GM23338 (cell line): ENCODE measurements at regions not wholly inside any gene's neighbourhood (a gene's known extent, or its start where the extent isn't known, plus 50 kb on each side); places are given as distances from the start of the nearest gene placed in this dataset.

ENCODE experiments used
- ATAC-seq: fragments of 200-7000 bp; cut with Tn5 transposase; 3 replicates; pipeline ENCODE4 v1.9.1; 2020
- DNase-seq: peaks from one replicate; pipeline ENCODE4 v3.0.0-alpha.2; 2015; ENCODE audit warnings: low spot score
- H2AFZ ChIP-seq: fragments of 200-600 bp; sonication (generic); 2 replicates; pipeline ENCODE4 v1.8.0; 2016; ENCODE audit warnings: antibody characterized with exemption, mild to moderate bottlenecking, moderate library complexity
- H3F3A ChIP-seq: fragments of 200-600 bp; sonication (generic); replicated peaks from 2 replicates; pipeline ENCODE4 v1.8.0; 2017; ENCODE audit warnings: antibody characterized with exemption, mixed run types, low read depth
- H3K27ac ChIP-seq: fragments of 200-600 bp; sonication (generic); 2 replicates; pipeline ENCODE4 v1.6.1; 2016; ENCODE audit warnings: low read depth
- H3K27me3 ChIP-seq: fragments of 200-600 bp; sonication (generic); 2 replicates; pipeline ENCODE4 v1.8.0; 2016; ENCODE audit warnings: mild to moderate bottlenecking, mixed run types, moderate library complexity; ENCODE audit not compliant: insufficient read depth
- H3K36me3 ChIP-seq: fragments of 200-600 bp; sonication (generic); 2 replicates; pipeline ENCODE4 v1.8.0; 2016; ENCODE audit warnings: mild to moderate bottlenecking; ENCODE audit not compliant: insufficient read depth
- H3K4me1 ChIP-seq: fragments of 200-600 bp; sonication (generic); 2 replicates; pipeline ENCODE4 v1.8.0; 2016; ENCODE audit warnings: mild to moderate bottlenecking, moderate library complexity; ENCODE audit not compliant: insufficient read depth
- H3K4me2 ChIP-seq: fragments of 200-600 bp; sonication (generic); 2 replicates; pipeline ENCODE4 v1.7.1; 2017; ENCODE audit warnings: mixed run types
- H3K4me3 ChIP-seq: fragments of 200-600 bp; sonication (generic); 2 replicates; pipeline ENCODE4 v1.6.1; 2016; ENCODE audit warnings: mixed run types
- H3K79me2 ChIP-seq: fragments of 200-600 bp; sonication (generic); replicated peaks from 2 replicates; pipeline ENCODE4 v1.8.0; 2017; ENCODE audit warnings: mild to moderate bottlenecking; ENCODE audit not compliant: insufficient read depth
- H3K9me2 ChIP-seq: fragments of 200-600 bp; sonication (generic); 2 replicates; pipeline ENCODE4 v1.8.0; 2017; ENCODE audit not compliant: insufficient read depth
- H4K20me1 ChIP-seq: fragments of 200-600 bp; sonication (generic); replicated peaks from 2 replicates; pipeline ENCODE4 v1.8.0; 2017; ENCODE audit warnings: mild to moderate bottlenecking; ENCODE audit not compliant: insufficient read depth
- H3K27ac Mint-ChIP-seq: 2 replicates; pipeline ENCODE4 v1.8.0; 2020; ENCODE audit warnings: inconsistent platforms, mild to moderate bottlenecking, moderate library complexity, mixed read lengths
- H3K27me3 Mint-ChIP-seq: 3 replicates; pipeline ENCODE4 v1.8.0; 2022; ENCODE audit warnings: low read depth, mild to moderate bottlenecking, moderate library complexity, mixed read lengths, inconsistent platforms; ENCODE audit not compliant: insufficient read depth, poor library complexity
- H3K36me3 Mint-ChIP-seq: 3 replicates; pipeline ENCODE4 v1.8.0; 2021; ENCODE audit warnings: low read depth, mild to moderate bottlenecking, inconsistent platforms, moderate library complexity, mixed read lengths
- H3K4me1 Mint-ChIP-seq: 3 replicates; pipeline ENCODE4 v1.8.0; 2020; ENCODE audit warnings: mild to moderate bottlenecking, inconsistent platforms, mixed read lengths
- H3K4me3 Mint-ChIP-seq: 3 replicates; pipeline ENCODE4 v1.8.0; 2021; ENCODE audit warnings: moderate library complexity, mild to moderate bottlenecking, inconsistent platforms, mixed read lengths
- H3K9me3 Mint-ChIP-seq: 3 replicates; pipeline ENCODE4 v1.8.0; 2020; ENCODE audit warnings: moderate library complexity, mild to moderate bottlenecking, inconsistent platforms, mixed read lengths
- ETS1 ChIP-seq: IDR thresholded peaks from 2 replicates; pipeline ENCODE4 v1.6.1; 2016; ENCODE audit warnings: antibody characterized with exemption
- EZH2 ChIP-seq: fragments of 200-600 bp; sonication (generic); IDR thresholded peaks from one replicate; pipeline ENCODE4 v1.8.0; 2017; ENCODE audit warnings: antibody characterized with exemption, mild to moderate bottlenecking, low read depth; ENCODE audit not compliant: unreplicated experiment
- JUNB ChIP-seq: IDR thresholded peaks from one replicate; pipeline ENCODE4 v1.6.1; 2016; ENCODE audit warnings: antibody characterized with exemption; ENCODE audit not compliant: unreplicated experiment
- STAT1 ChIP-seq: IDR thresholded peaks from one replicate; pipeline ENCODE4 v1.6.1; 2016; ENCODE audit warnings: antibody characterized with exemption; ENCODE audit not compliant: unreplicated experiment
- ZNF462 ChIP-seq: fragments of 250-450 bp; sonication (Bioruptor Pico); IDR thresholded peaks from 2 replicates; pipeline ENCODE4 v1.5.0; 2020; ENCODE audit warnings: mild to moderate bottlenecking, moderate library complexity
- TF ChIP-seq, protein P1 (sequence below): IDR thresholded peaks from one replicate; pipeline ENCODE4 v1.6.1; 2018; ENCODE audit warnings: antibody characterized with exemption; ENCODE audit not compliant: unreplicated experiment

GRCh38 chr13:99630269-99630898, 129.1 kb downstream of the TM9SF2 start:
- H3K4me3 Mint-ChIP-seq: no peak overlapping the region
- H3F3A ChIP-seq: no peaks in the 10 kb centered on the region
- no peaks in the 10 kb centered on the region for H3K79me2 ChIP-seq
- TF ChIP-seq EZH2: no peak
- TF ChIP-seq, protein P1, sequence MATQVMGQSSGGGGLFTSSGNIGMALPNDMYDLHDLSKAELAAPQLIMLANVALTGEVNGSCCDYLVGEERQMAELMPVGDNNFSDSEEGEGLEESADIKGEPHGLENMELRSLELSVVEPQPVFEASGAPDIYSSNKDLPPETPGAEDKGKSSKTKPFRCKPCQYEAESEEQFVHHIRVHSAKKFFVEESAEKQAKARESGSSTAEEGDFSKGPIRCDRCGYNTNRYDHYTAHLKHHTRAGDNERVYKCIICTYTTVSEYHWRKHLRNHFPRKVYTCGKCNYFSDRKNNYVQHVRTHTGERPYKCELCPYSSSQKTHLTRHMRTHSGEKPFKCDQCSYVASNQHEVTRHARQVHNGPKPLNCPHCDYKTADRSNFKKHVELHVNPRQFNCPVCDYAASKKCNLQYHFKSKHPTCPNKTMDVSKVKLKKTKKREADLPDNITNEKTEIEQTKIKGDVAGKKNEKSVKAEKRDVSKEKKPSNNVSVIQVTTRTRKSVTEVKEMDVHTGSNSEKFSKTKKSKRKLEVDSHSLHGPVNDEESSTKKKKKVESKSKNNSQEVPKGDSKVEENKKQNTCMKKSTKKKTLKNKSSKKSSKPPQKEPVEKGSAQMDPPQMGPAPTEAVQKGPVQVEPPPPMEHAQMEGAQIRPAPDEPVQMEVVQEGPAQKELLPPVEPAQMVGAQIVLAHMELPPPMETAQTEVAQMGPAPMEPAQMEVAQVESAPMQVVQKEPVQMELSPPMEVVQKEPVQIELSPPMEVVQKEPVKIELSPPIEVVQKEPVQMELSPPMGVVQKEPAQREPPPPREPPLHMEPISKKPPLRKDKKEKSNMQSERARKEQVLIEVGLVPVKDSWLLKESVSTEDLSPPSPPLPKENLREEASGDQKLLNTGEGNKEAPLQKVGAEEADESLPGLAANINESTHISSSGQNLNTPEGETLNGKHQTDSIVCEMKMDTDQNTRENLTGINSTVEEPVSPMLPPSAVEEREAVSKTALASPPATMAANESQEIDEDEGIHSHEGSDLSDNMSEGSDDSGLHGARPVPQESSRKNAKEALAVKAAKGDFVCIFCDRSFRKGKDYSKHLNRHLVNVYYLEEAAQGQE: no peak
- TF ChIP-seq STAT1: no peak
- TF ChIP-seq JUNB: no peak
- no peak for TF ChIP-seq ETS1
- TF ChIP-seq ZNF462 (CRISPR knock-in tag): no peak
- no peak overlapping the region for H3K4me3 ChIP-seq
- H3K36me3 ChIP-seq: no peaks in the 10 kb centered on the region
- no peak for ATAC-seq
- H3K4me2 ChIP-seq: no peak overlapping the region
- no peaks in the 10 kb centered on the region for H3K27me3 ChIP-seq
- H2AFZ ChIP-seq: no peak overlapping the region
- H3K4me1 Mint-ChIP-seq: peaks cover 49% of the 10 kb centered on the region
- peaks cover 21% of the 10 kb centered on the region for H3K4me1 ChIP-seq
- no peak overlapping the region for H3K27ac Mint-ChIP-seq
- no peak overlapping the region for H3K27ac ChIP-seq
- H3K9me2 ChIP-seq: 0 out of 2 replicates have a peak, but pooled peaks cover 3% of the 10 kb centered on the region
- peaks cover 9% of the 10 kb centered on the region; the same call in 2 of the 3 replicates for H3K36me3 Mint-ChIP-seq
- H3K9me3 Mint-ChIP-seq: peaks cover 13% of the 10 kb centered on the region; the same call in 2 of the 3 replicates
- H4K20me1 ChIP-seq: no peaks in the 10 kb centered on the region
- DNase-seq: no peak
- H3K27me3 Mint-ChIP-seq: peaks cover 12% of the 10 kb centered on the region
